GM23338 (cell line): ENCODE measurements at regions not wholly inside any gene's neighbourhood (a gene's known extent, or its start where the extent isn't known, plus 50 kb on each side); places are given as distances from the start of the nearest gene placed in this dataset.

Source experiments
- CTCF ChIP-seq, 2 experiments: fragments of 200-600 bp in 1 of 2; sonication (generic) in 1 of 2; conservative IDR thresholded peaks; 2 replicates each; pipeline versions ENCODE4 v1.5.1 to v1.6.1; 2016 to 2017; ENCODE audit warnings: antibody characterized with exemption in 2 of 2, low read depth in 2 of 2, mild to moderate bottlenecking in 2 of 2, moderate library complexity in 1 of 2
- EZH2 ChIP-seq: fragments of 200-600 bp; sonication (generic); IDR thresholded peaks from one replicate; pipeline ENCODE4 v1.8.0; 2017; ENCODE audit warnings: antibody characterized with exemption, mild to moderate bottlenecking, low read depth; ENCODE audit not compliant: unreplicated experiment
- EZH2phosphoT487 ChIP-seq: fragments of 200-600 bp; sonication (generic); IDR thresholded peaks from one replicate; pipeline ENCODE4 v1.8.1; 2018; ENCODE audit warnings: antibody characterized with exemption; ENCODE audit not compliant: unreplicated experiment

- no peak for TF ChIP-seq EZH2
- no peak for TF ChIP-seq CTCF (conservative IDR thresholded peaks at IDR 0.05; ENCODE audit: low read depth in 2 of 2)
- no peak for TF ChIP-seq EZH2phosphoT487
These were observed 82.7 kb upstream of the PCDH8 start for GRCh38 chr13:52931131-52931530.
